K562 (cell line): ENCODE measurements at regions not wholly inside any gene's neighbourhood (a gene's known extent, or its start where the extent isn't known, plus 50 kb on each side); places are given as distances from the start of the nearest gene placed in this dataset.

Experiments
- ATAC-seq: fragments of 200-7000 bp; cut with Tn5 transposase; 3 replicates; pipeline ENCODE4 v1.9.1; 2020; ENCODE audit warnings: moderate library complexity
- BruUV-seq: library from RNA; stranded (reverse); fragments of 400-500 nt; replicated peaks from 2 replicates; lab custom pipeline; 2021; lab: Mats Ljungman, UMichigan
- CTCF ChIA-PET: fragments of 300-600 bp; formaldehyde crosslinking; extraction: SDS; loops from one replicate; lab custom pipeline; 2021; ENCODE audit warnings: low intra/inter-chr PET ratio; lab: Yijun Ruan, JAX
- POLR2A ChIA-PET: fragments of 300-600, 350-650 bp; sonication (Branson Sonifier 250); formaldehyde crosslinking; extraction: SDS; loops from one replicate; lab custom pipeline; 2021; ENCODE audit warnings: antibody characterized with exemption, inconsistent platforms; lab: Yijun Ruan, JAX
- DNase-seq, 4 experiments: peaks; one replicate each; pipeline versions ENCODE4 v3.0.0 to v3.0.0-alpha.2; 2011 to 2018; ENCODE audit warnings: low spot score in 3 of 4, mixed read lengths in 3 of 4; ENCODE audit errors: extremely low read depth in 1 of 4
- FAIRE-seq: peaks from 2 replicates; lab custom pipeline; 2011; peaks lifted over from hg19 to GRCh38; lab: Jason Lieb, UNC
- H2AFZ ChIP-seq: 2 replicates; pipeline ENCODE4 v1.6.0; 2011; ENCODE audit warnings: low read depth, low read length, control low read depth, inconsistent platforms
- H3K27ac ChIP-seq: fragments of 200-600 bp; 3 replicates; pipeline ENCODE4 v1.8.0; 2011; ENCODE audit warnings: low read depth, mild to moderate bottlenecking, control low read depth, inconsistent platforms, low read length, moderate library complexity, mixed read lengths; ENCODE audit errors: extremely low read depth
- H3K27me3 ChIP-seq, 2 experiments: fragments of 300-600 bp in 1 of 2; 2 replicates in 1 of 2; 3 replicates in 1 of 2; pipeline versions ENCODE4 v1.6.0 to v1.8.0; 2011; ENCODE audit warnings: inconsistent platforms in 2 of 2, low read length in 2 of 2, mild to moderate bottlenecking in 1 of 2, mixed read lengths in 1 of 2, moderate library complexity in 1 of 2; ENCODE audit not compliant: control insufficient read depth in 2 of 2, insufficient read depth in 2 of 2
- H3K36me3 ChIP-seq: fragments of 300-600 bp; 3 replicates; pipeline ENCODE4 v1.8.0; 2011; ENCODE audit warnings: mild to moderate bottlenecking, low read length, inconsistent platforms; ENCODE audit not compliant: control insufficient read depth, insufficient read depth
- H3K4me1 ChIP-seq, 2 experiments: fragments of 200-600 bp in 1 of 2; replicated peaks in 1 of 2; 2 replicates in 1 of 2; 3 replicates in 1 of 2; pipeline versions ENCODE4 v1.5.1 to v1.8.0; 2011; ENCODE audit warnings: inconsistent platforms in 2 of 2, low read length in 2 of 2, mild to moderate bottlenecking in 1 of 2, mixed read lengths in 1 of 2, moderate library complexity in 1 of 2; ENCODE audit not compliant: control insufficient read depth in 2 of 2, insufficient read depth in 2 of 2
- H3K4me2 ChIP-seq: 2 replicates; pipeline ENCODE4 v1.6.1; 2011; ENCODE audit warnings: low read length, control low read depth, inconsistent platforms, mixed read lengths; ENCODE audit not compliant: insufficient read depth
- H3K4me3 ChIP-seq: fragments of 200-600 bp; sonication (generic), shearing (Covaris generic); 2 replicates; pipeline ENCODE4 v1.5.1; 2016; ENCODE audit warnings: control low read depth, inconsistent platforms
- H3K79me2 ChIP-seq: fragments of 200-600 bp; 3 replicates; pipeline ENCODE4 v1.8.0; 2011; ENCODE audit warnings: low read length, inconsistent platforms; ENCODE audit not compliant: control insufficient read depth, insufficient read depth
- H3K9ac ChIP-seq, 2 experiments: 2 replicates each; pipeline versions ENCODE4 v1.6.0 to v1.6.1; 2011; ENCODE audit warnings: low read depth in 2 of 2, low read length in 2 of 2, control low read depth in 1 of 2, inconsistent platforms in 1 of 2, mild to moderate bottlenecking in 1 of 2, mixed read lengths in 1 of 2; ENCODE audit not compliant: insufficient read depth in 1 of 2
- H3K9me1 ChIP-seq: one replicate; pipeline ENCODE4 v1.6.0; 2011; ENCODE audit warnings: inconsistent platforms, mild to moderate bottlenecking, low read length, moderate library complexity; ENCODE audit not compliant: control insufficient read depth, insufficient read depth
- H3K9me3 ChIP-seq: replicated peaks from 2 replicates; pipeline ENCODE4 v1.5.1; 2011; ENCODE audit warnings: low read depth, low read length, inconsistent platforms; ENCODE audit not compliant: control insufficient read depth, insufficient read depth
- H4K20me1 ChIP-seq: replicated peaks from 2 replicates; pipeline ENCODE4 v1.6.1; 2011; ENCODE audit warnings: low read length, inconsistent platforms, mixed read lengths; ENCODE audit not compliant: control insufficient read depth, insufficient read depth
- AFF1 ChIP-seq, 2 experiments: fragments of 450-650 bp; IDR thresholded peaks; 2 replicates each; pipeline ENCODE4 v1.6.1; 2018; ENCODE audit warnings: mild to moderate bottlenecking in 2 of 2, low read depth in 1 of 2; ENCODE audit not compliant: partially characterized antibody in 2 of 2
- CREM ChIP-seq: IDR thresholded peaks from 2 replicates; pipeline ENCODE4 v1.6.1; 2014; ENCODE audit warnings: antibody characterized with exemption, low read depth
- DNMT1 ChIP-seq: fragments of 450-650 bp; IDR thresholded peaks from 2 replicates; pipeline ENCODE4 v1.6.1; 2016; ENCODE audit warnings: antibody characterized with exemption, mild to moderate bottlenecking
- ESRRA ChIP-seq: fragments of 450-650 bp; IDR thresholded peaks from 2 replicates; pipeline ENCODE4 v1.6.1; 2014; ENCODE audit warnings: low read depth, mild to moderate bottlenecking, moderate library complexity, borderline replicate concordance
- HMGXB4 ChIP-seq: sonication (generic); formaldehyde crosslinking; IDR thresholded peaks from 2 replicates; pipeline ENCODE4 v1.8.1; 2023; ENCODE audit warnings: mild to moderate bottlenecking, missing genetic modification reagents
- MBD1 ChIP-seq: fragments of 250-450 bp; sonication (Bioruptor Pico); IDR thresholded peaks from 2 replicates; pipeline ENCODE4 v1.8.0; 2022; ENCODE audit warnings: inconsistent platforms
- POLR2B ChIP-seq: fragments of 450-650 bp; IDR thresholded peaks from 2 replicates; pipeline ENCODE4 v1.6.1; 2018; ENCODE audit warnings: low read depth; ENCODE audit not compliant: partially characterized antibody
- POLR3G ChIP-seq: IDR thresholded peaks from 2 replicates; pipeline ENCODE4 v1.6.1; 2011; ENCODE audit not compliant: insufficient read length, insufficient replicate concordance; ENCODE audit errors: extremely low read depth
- VEZF1 ChIP-seq: fragments of 200-800 bp; sonication (Bioruptor generic); IDR thresholded peaks from 2 replicates; pipeline ENCODE4 v1.6.1; 2017; ENCODE audit warnings: missing genetic modification characterization, missing compliant biosample characterization
- WHSC1 ChIP-seq: IDR thresholded peaks from one replicate; pipeline ENCODE4 v1.6.1; 2012; ENCODE audit warnings: low read length, control low read depth, inconsistent platforms
- ZNF76 ChIP-seq: fragments of 250-450 bp; sonication (Bioruptor Pico); IDR thresholded peaks from 2 replicates; pipeline ENCODE4 v1.4.0; 2020; ENCODE audit warnings: mild to moderate bottlenecking, moderate library complexity, borderline replicate concordance
- WGBS: fragments of 100-300 bp; shearing (Covaris generic); methylation state at CpG from one replicate; pipeline ENCODE4 v1.1.6; 2016; ENCODE audit warnings: low coverage, mixed read lengths; ENCODE audit not compliant: insufficient coverage; ENCODE audit errors: missing lambda C conversion rate; 5-methylcytosine and 5-hydroxymethylcytosine counted together
- in situ Hi-C: fragments of 300-500 bp; cut with MboI; formaldehyde crosslinking; loops from 4 replicates; pipeline ENCODE4 v1.15.0; 2018; ENCODE audit warnings: inconsistent platforms, mixed read lengths
- intact Hi-C: fragments of 100-400 bp; cut with micrococcal nuclease; formaldehyde crosslinking; loops from 2 replicates; pipeline ENCODE4 v1.14.2; 2022
- TF ChIP-seq, protein P1 (sequence below), 3 experiments: IDR thresholded peaks in 2 of 3; conservative IDR thresholded peaks in 1 of 3; 2 replicates each; pipeline ENCODE4 v1.5.1; 2011 to 2012; ENCODE audit warnings: low read length in 3 of 3, mild to moderate bottlenecking in 3 of 3, control low read depth in 2 of 3, improper control_type of control experiment in 1 of 3, inconsistent platforms in 1 of 3, low read depth in 1 of 3, mixed read lengths in 1 of 3, moderate library complexity in 1 of 3; ENCODE audit not compliant: insufficient read depth in 2 of 3

GRCh38 chr2:59921743-59922142 lies 631.7 kb downstream of the BCL11A start:
- H3K9me3 ChIP-seq = no peaks in the 10 kb centered on the region
- no peak for FAIRE-seq
- H3K4me3 ChIP-seq = no peak overlapping the region
- no peaks in the 10 kb centered on the region for H3K9me1 ChIP-seq
- POLR2A ChIA-PET = no interaction called here
- no peak overlapping the region for H3K27ac ChIP-seq
- WGBS = 2% methylated on average over 4 of the region's 4 CpGs
- no peak overlapping the region for H2AFZ ChIP-seq
- H3K9ac ChIP-seq = no peak overlapping the region
- ATAC-seq = no peak
- CTCF ChIA-PET = no interaction called here
- H4K20me1 ChIP-seq = no peaks in the 10 kb centered on the region
- no peaks in the 10 kb centered on the region for H3K36me3 ChIP-seq
- no peak for DNase-seq
- H3K4me2 ChIP-seq = no peak overlapping the region
- no TSS peak for BruUV-seq
- in situ Hi-C loops (no loop called here), intact Hi-C loops (no loop called here)
- H3K27me3 ChIP-seq = no peaks in the 10 kb centered on the region
- no peaks in the 10 kb centered on the region for H3K4me1 ChIP-seq
- H3K79me2 ChIP-seq = no peaks in the 10 kb centered on the region
- TF ChIP-seq AFF1 (IDR thresholded peaks at IDR 0.05; ENCODE audit: low read depth in 1 of 2, partially characterized antibody in 2 of 2) (no peak), POLR2B (no peak), ZNF76 (CRISPR knock-in tag) (no peak), WHSC1 (no peak), HMGXB4 (CRISPR knock-in tag) (no peak), MBD1 (no peak), DNMT1 (no peak), VEZF1 (CRISPR knock-in tag) (no peak), ESRRA (no peak), CREM (no peak), POLR3G (no peak)
- TF ChIP-seq, protein P1, sequence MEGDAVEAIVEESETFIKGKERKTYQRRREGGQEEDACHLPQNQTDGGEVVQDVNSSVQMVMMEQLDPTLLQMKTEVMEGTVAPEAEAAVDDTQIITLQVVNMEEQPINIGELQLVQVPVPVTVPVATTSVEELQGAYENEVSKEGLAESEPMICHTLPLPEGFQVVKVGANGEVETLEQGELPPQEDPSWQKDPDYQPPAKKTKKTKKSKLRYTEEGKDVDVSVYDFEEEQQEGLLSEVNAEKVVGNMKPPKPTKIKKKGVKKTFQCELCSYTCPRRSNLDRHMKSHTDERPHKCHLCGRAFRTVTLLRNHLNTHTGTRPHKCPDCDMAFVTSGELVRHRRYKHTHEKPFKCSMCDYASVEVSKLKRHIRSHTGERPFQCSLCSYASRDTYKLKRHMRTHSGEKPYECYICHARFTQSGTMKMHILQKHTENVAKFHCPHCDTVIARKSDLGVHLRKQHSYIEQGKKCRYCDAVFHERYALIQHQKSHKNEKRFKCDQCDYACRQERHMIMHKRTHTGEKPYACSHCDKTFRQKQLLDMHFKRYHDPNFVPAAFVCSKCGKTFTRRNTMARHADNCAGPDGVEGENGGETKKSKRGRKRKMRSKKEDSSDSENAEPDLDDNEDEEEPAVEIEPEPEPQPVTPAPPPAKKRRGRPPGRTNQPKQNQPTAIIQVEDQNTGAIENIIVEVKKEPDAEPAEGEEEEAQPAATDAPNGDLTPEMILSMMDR (IDR thresholded peaks at IDR 0.05 in 2 of 3, conservative IDR thresholded peaks at IDR 0.05 in 1 of 3; ENCODE audit: insufficient read depth in 2 of 3, low read depth in 1 of 3, low read length in 3 of 3) = no peak
